SK-N-SH (cell line): ENCODE measurements at regions not wholly inside any gene's neighbourhood (a gene's known extent, or its start where the extent isn't known, plus 50 kb on each side); places are given as distances from the start of the nearest gene placed in this dataset.

Experiments
- CTCF ChIA-PET: fragments of 300-600, 350-600 bp; formaldehyde crosslinking; extraction: SDS; loops from one replicate; lab custom pipeline; 2021; lab: Yijun Ruan, JAX
- POLR2A ChIA-PET: fragments of 350-600 bp; sonication (Branson Sonifier 250); formaldehyde crosslinking; extraction: SDS; loops from one replicate; lab custom pipeline; 2020; ENCODE audit warnings: antibody characterized with exemption, inconsistent platforms; lab: Yijun Ruan, JAX
- DNase-seq: peaks from one replicate; pipeline ENCODE4 v3.0.0; 2012
- H2AFZ ChIP-seq: fragments of 200-600 bp; sonication (generic); 2 replicates; pipeline ENCODE4 v1.8.1; 2016; ENCODE audit warnings: antibody characterized with exemption, mild to moderate bottlenecking, low read depth
- H3F3A ChIP-seq: fragments of 200-600 bp; sonication (generic); replicated peaks from 2 replicates; pipeline ENCODE3; 2016; ENCODE audit warnings: antibody characterized with exemption, mild to moderate bottlenecking; ENCODE audit not compliant: insufficient read depth
- H3K27ac ChIP-seq, 2 experiments: fragments of 200-500 bp in 1 of 2; fragments of 200-600 bp in 1 of 2; sonication (Bioruptor generic) in 1 of 2; sonication (generic), shearing (Covaris generic) in 1 of 2; 2 replicates each; pipeline versions ENCODE4 v1.5.1 to v1.6.1; 2014 to 2016; ENCODE audit warnings: low read depth in 2 of 2, inconsistent platforms in 1 of 2, low read length in 1 of 2, mild to moderate bottlenecking in 1 of 2, mixed read lengths in 1 of 2
- H3K27me3 ChIP-seq: fragments of 200-600 bp; sonication (generic), shearing (Covaris generic); 2 replicates; pipeline ENCODE4 v1.6.1; 2016; ENCODE audit warnings: mixed run types; ENCODE audit not compliant: insufficient read depth
- H3K36me3 ChIP-seq, 2 experiments: fragments of 200-500 bp in 1 of 2; fragments of 200-600 bp in 1 of 2; sonication (Bioruptor generic) in 1 of 2; sonication (generic) in 1 of 2; replicated peaks in 1 of 2; 2 replicates each; pipeline versions ENCODE3 to v1.5.1; 2014 to 2016; ENCODE audit warnings: low read length in 1 of 2, mild to moderate bottlenecking in 1 of 2; ENCODE audit not compliant: insufficient read depth in 2 of 2, control insufficient read depth in 1 of 2
- H3K4me1 ChIP-seq, 2 experiments: fragments of 200-500 bp in 1 of 2; fragments of 200-600 bp in 1 of 2; sonication (Bioruptor generic) in 1 of 2; sonication (generic), shearing (Covaris generic) in 1 of 2; 2 replicates each; pipeline versions ENCODE4 v1.5.1 to v1.6.1; 2014 to 2016; ENCODE audit warnings: low read depth in 1 of 2, low read length in 1 of 2, mixed run types in 1 of 2; ENCODE audit not compliant: insufficient read depth in 2 of 2, control insufficient read depth in 1 of 2
- H3K4me2 ChIP-seq: fragments of 200-600 bp; sonication (generic), shearing (Covaris generic); 2 replicates; pipeline ENCODE4 v1.6.1; 2017; ENCODE audit warnings: mixed run types
- H3K4me3 ChIP-seq, 2 experiments: fragments of 200-500 bp in 1 of 2; fragments of 200-600 bp in 1 of 2; sonication (Bioruptor generic) in 1 of 2; sonication (generic), shearing (Covaris generic) in 1 of 2; 2 replicates each; pipeline versions ENCODE4 v1.5.1 to v1.8.1; 2014 to 2016; ENCODE audit warnings: low read depth in 2 of 2, inconsistent platforms in 1 of 2, low read length in 1 of 2, mild to moderate bottlenecking in 1 of 2, mixed read lengths in 1 of 2, moderate library complexity in 1 of 2
- H3K79me2 ChIP-seq: fragments of 200-600 bp; sonication (generic); 2 replicates; pipeline ENCODE4 v1.8.1; 2017; ENCODE audit warnings: mild to moderate bottlenecking; ENCODE audit not compliant: insufficient read depth
- H3K9ac ChIP-seq: fragments of 200-600 bp; sonication (generic); 2 replicates; pipeline ENCODE4 v1.6.1; 2017; ENCODE audit warnings: mixed run types
- H3K9me2 ChIP-seq: fragments of 200-600 bp; sonication (generic); 2 replicates; pipeline ENCODE4 v1.6.1; 2017; ENCODE audit warnings: mixed run types
- H3K9me3 ChIP-seq: fragments of 200-600 bp; sonication (generic); 2 replicates; pipeline ENCODE4 v1.6.1; 2017; ENCODE audit warnings: mixed run types, mild to moderate bottlenecking, moderate library complexity
- H4K20me1 ChIP-seq: fragments of 200-600 bp; sonication (generic); 2 replicates; pipeline ENCODE4 v1.6.1; 2017; ENCODE audit warnings: mild to moderate bottlenecking, mixed run types; ENCODE audit not compliant: insufficient read depth
- MEF2A ChIP-seq: IDR thresholded peaks from 2 replicates; pipeline ENCODE4 v1.4.0; 2012; ENCODE audit warnings: low read depth, borderline replicate concordance
- MXI1 ChIP-seq: IDR thresholded peaks from 2 replicates; pipeline ENCODE4 v1.6.1; 2012; ENCODE audit warnings: mild to moderate bottlenecking, low read depth, low read length, improper control_type of control experiment
- NFIC ChIP-seq: IDR thresholded peaks from 2 replicates; pipeline ENCODE4 v1.4.0; 2012; ENCODE audit warnings: borderline replicate concordance
- POLR2AphosphoS5 ChIP-seq: IDR thresholded peaks from 2 replicates; pipeline ENCODE4 v1.6.1; 2012; ENCODE audit warnings: low read depth, low read length
- RAD21 ChIP-seq: IDR thresholded peaks from 2 replicates; pipeline ENCODE4 v1.6.1; 2012; ENCODE audit warnings: mild to moderate bottlenecking, low read length
- RFX5 ChIP-seq: IDR thresholded peaks from 2 replicates; pipeline ENCODE4 v1.6.1; 2012; ENCODE audit warnings: mild to moderate bottlenecking, improper control_type of control experiment, low read length
- TCF12 ChIP-seq: IDR thresholded peaks from 2 replicates; pipeline ENCODE4 v1.4.0; 2012
- TEAD4 ChIP-seq: IDR thresholded peaks from 2 replicates; pipeline ENCODE4 v1.4.0; 2012; ENCODE audit warnings: mild to moderate bottlenecking, borderline replicate concordance; ENCODE audit not compliant: insufficient read depth
- WGBS: methylation state at CpG from one replicate; pipeline ENCODE4 v1.1.6; 2017; ENCODE audit warnings: low lambda C conversion rate; 5-methylcytosine and 5-hydroxymethylcytosine counted together
- TF ChIP-seq, protein P1 (sequence below): IDR thresholded peaks from 2 replicates; pipeline ENCODE4 v1.4.0; 2012; ENCODE audit warnings: low read depth, borderline replicate concordance
- TF ChIP-seq, protein P2 (sequence below): IDR thresholded peaks from 2 replicates; pipeline ENCODE4 v1.6.1; 2012; ENCODE audit warnings: mild to moderate bottlenecking, low read depth, low read length, moderate library complexity
- TF ChIP-seq, protein P3 (sequence below): IDR thresholded peaks from 2 replicates; pipeline ENCODE4 v1.4.0; 2012; ENCODE audit warnings: low read depth, borderline replicate concordance

DNA sequence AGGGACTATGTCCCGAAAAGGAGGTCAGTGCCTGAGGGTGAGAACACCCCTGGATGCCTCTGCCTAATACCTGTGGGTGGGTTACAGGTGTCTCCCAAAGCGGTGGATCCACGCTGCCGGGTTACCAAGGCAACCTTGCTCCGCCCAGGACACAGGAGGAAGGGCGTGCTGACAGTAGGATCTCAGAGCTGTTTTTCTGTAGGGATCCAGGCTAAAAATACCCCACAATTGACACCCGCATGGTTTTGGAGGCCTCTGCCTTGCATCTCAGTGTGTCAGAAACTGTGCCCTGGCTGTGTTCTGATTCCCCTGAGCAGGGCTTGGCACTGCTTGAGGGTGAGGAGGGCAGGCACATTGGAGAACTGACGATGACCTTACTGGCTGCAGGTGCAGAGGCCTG, 118.0 kb downstream of the IER5 start:
- Histone ChIP-seq H3F3A (no peaks in the 10 kb centered on the region), H3K27ac (no peak overlapping the region), H3K27me3 (peaks cover 17% of the 10 kb centered on the region; the same call in 1 of the 2 replicates), H3K9me3 (no peaks in the 10 kb centered on the region), H3K4me3 (no peak overlapping the region), H3K4me1 (no peaks in the 10 kb centered on the region), H3K9me2 (no peaks in the 10 kb centered on the region), H3K9ac (no peak overlapping the region)
- ChIA-PET CTCF (interaction anchor here (1.4 to 6.1 kb wide), 2 partner anchors 18 to 218 kb away, joined by 4 to 38 read pairs; no protein-coding TSS in a partner anchor), POLR2A (no interaction called here)
- 60% methylated on average over 3 of the region's 8 CpGs for WGBS
- no peak for TF ChIP-seq MXI1
- TF ChIP-seq, protein P1, sequence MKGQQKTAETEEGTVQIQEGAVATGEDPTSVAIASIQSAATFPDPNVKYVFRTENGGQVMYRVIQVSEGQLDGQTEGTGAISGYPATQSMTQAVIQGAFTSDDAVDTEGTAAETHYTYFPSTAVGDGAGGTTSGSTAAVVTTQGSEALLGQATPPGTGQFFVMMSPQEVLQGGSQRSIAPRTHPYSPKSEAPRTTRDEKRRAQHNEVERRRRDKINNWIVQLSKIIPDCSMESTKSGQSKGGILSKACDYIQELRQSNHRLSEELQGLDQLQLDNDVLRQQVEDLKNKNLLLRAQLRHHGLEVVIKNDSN, result no peak
- no peak for TF ChIP-seq POLR2AphosphoS5
- TF ChIP-seq, protein P2, sequence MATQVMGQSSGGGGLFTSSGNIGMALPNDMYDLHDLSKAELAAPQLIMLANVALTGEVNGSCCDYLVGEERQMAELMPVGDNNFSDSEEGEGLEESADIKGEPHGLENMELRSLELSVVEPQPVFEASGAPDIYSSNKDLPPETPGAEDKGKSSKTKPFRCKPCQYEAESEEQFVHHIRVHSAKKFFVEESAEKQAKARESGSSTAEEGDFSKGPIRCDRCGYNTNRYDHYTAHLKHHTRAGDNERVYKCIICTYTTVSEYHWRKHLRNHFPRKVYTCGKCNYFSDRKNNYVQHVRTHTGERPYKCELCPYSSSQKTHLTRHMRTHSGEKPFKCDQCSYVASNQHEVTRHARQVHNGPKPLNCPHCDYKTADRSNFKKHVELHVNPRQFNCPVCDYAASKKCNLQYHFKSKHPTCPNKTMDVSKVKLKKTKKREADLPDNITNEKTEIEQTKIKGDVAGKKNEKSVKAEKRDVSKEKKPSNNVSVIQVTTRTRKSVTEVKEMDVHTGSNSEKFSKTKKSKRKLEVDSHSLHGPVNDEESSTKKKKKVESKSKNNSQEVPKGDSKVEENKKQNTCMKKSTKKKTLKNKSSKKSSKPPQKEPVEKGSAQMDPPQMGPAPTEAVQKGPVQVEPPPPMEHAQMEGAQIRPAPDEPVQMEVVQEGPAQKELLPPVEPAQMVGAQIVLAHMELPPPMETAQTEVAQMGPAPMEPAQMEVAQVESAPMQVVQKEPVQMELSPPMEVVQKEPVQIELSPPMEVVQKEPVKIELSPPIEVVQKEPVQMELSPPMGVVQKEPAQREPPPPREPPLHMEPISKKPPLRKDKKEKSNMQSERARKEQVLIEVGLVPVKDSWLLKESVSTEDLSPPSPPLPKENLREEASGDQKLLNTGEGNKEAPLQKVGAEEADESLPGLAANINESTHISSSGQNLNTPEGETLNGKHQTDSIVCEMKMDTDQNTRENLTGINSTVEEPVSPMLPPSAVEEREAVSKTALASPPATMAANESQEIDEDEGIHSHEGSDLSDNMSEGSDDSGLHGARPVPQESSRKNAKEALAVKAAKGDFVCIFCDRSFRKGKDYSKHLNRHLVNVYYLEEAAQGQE, result no peak
- TF ChIP-seq RAD21, result no peak
- no peak for TF ChIP-seq RFX5
- TF ChIP-seq, protein P3, sequence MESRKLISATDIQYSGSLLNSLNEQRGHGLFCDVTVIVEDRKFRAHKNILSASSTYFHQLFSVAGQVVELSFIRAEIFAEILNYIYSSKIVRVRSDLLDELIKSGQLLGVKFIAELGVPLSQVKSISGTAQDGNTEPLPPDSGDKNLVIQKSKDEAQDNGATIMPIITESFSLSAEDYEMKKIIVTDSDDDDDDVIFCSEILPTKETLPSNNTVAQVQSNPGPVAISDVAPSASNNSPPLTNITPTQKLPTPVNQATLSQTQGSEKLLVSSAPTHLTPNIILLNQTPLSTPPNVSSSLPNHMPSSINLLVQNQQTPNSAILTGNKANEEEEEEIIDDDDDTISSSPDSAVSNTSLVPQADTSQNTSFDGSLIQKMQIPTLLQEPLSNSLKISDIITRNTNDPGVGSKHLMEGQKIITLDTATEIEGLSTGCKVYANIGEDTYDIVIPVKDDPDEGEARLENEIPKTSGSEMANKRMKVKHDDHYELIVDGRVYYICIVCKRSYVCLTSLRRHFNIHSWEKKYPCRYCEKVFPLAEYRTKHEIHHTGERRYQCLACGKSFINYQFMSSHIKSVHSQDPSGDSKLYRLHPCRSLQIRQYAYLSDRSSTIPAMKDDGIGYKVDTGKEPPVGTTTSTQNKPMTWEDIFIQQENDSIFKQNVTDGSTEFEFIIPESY, result no peak
- no peak for TF ChIP-seq NFIC
- TF ChIP-seq TCF12, result no peak
- TF ChIP-seq MEF2A, result no peak
- no peak for TF ChIP-seq TEAD4
- TF ChIP-seq, all 33 proteins: peak for 0
- H2AFZ ChIP-seq, result no peak overlapping the region
- H3K36me3 ChIP-seq, result no peaks in the 10 kb centered on the region
- no peak for DNase-seq
- H3K4me2 ChIP-seq, result no peak overlapping the region
- H3K79me2 ChIP-seq, result no peaks in the 10 kb centered on the region
- H4K20me1 ChIP-seq, result no peaks in the 10 kb centered on the region
